Tibial nerve (tissue), 4 donors: ENCODE measurements at regions not wholly inside any gene's neighbourhood (a gene's known extent, or its start where the extent isn't known, plus 50 kb on each side); places are given as distances from the start of the nearest gene placed in this dataset.

ENCODE experiments used
- EP300 ChIP-seq, 2 donors: sonication (generic); formaldehyde crosslinking; IDR thresholded peaks; one replicate each; pipeline ENCODE4 v1.6.1; 2017; ENCODE audit warnings: antibody characterized with exemption in 2 of 2, mild to moderate bottlenecking in 1 of 2
- TF ChIP-seq, protein P1 (sequence below), 5 experiments: fragments of 200-600 bp in 3 of 5; fragments of 450-650 bp in 2 of 5; sonication (generic) in 3 of 5; IDR thresholded peaks; one replicate each; pipeline ENCODE4 v1.5.1; 2016 to 2019; ENCODE audit warnings: antibody characterized with exemption in 5 of 5, mild to moderate bottlenecking in 3 of 5, moderate library complexity in 2 of 5

DNA sequence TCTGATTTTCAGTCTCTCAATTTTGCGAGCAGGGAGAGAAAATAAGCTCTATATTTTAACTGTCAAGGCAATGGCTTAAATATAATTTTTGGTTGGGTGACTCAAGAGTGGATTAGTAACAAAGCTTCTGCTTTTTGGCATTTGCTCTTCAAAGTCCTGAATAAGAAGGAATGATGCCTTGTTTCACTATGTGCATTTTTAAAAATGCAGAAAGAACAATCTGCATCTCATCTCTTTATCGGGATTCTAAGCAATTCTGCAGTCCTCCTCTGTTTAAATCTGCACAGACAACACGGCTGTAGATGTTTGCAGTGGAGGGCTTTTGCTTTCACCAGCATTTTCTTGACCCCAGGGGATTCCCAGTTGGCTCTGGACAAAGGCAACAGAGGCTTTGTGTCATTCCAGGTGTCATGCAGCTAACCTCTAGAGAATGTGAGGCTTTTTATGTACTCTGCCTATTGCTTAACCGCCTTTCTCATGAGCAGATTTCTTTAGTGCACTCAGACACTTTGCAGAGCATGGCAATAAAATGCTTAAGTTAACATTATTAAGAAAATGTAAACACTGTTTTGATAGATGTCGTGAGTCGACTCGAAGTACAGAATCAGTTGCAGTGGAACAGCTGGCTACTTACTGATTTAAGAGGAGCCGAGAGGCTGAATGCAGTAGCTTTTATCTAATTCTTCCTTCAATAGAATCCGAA is 783.2 kb upstream of the NEGR1 start:
- TF ChIP-seq, protein P1, sequence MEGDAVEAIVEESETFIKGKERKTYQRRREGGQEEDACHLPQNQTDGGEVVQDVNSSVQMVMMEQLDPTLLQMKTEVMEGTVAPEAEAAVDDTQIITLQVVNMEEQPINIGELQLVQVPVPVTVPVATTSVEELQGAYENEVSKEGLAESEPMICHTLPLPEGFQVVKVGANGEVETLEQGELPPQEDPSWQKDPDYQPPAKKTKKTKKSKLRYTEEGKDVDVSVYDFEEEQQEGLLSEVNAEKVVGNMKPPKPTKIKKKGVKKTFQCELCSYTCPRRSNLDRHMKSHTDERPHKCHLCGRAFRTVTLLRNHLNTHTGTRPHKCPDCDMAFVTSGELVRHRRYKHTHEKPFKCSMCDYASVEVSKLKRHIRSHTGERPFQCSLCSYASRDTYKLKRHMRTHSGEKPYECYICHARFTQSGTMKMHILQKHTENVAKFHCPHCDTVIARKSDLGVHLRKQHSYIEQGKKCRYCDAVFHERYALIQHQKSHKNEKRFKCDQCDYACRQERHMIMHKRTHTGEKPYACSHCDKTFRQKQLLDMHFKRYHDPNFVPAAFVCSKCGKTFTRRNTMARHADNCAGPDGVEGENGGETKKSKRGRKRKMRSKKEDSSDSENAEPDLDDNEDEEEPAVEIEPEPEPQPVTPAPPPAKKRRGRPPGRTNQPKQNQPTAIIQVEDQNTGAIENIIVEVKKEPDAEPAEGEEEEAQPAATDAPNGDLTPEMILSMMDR (IDR thresholded peaks at IDR 0.05): no peak
- no peak for TF ChIP-seq EP300 (IDR thresholded peaks at IDR 0.05)
